Activated naive CD4-positive, alpha-beta T cell treated with anti-CD3 and anti-CD28 coated beads, Interleukin-2, amount 50 U/mL, for 72 hours (primary cell): ENCODE measurements at regions not wholly inside any gene's neighbourhood (a gene's known extent, or its start where the extent isn't known, plus 50 kb on each side); places are given as distances from the start of the nearest gene placed in this dataset.
"Not testable (repeated sequence)": the region's sequence is repeated elsewhere in the genome, so short reads cannot be mapped to it uniquely, and the experiment has no call there.

Experiments
- ATAC-seq, 2 donors: fragments of 150-1000 bp; cut with Tn5 transposase; 2 replicates each; pipeline ENCODE4 v1.10.0; 2021; ENCODE audit warnings: mild to moderate bottlenecking in 2 of 2, moderate library complexity in 2 of 2
- DNase-seq, 2 donors: peaks; one replicate each; pipeline ENCODE4 v3.0.0; 2021 to 2022; ENCODE audit warnings: low spot score in 2 of 2
- H3K27ac Mint-ChIP-seq, 2 donors: one replicate each; pipeline ENCODE4 v1.8.0; 2022; ENCODE audit warnings: mild to moderate bottlenecking in 2 of 2, mixed read lengths in 2 of 2
- H3K36me3 Mint-ChIP-seq, 2 donors: one replicate each; pipeline ENCODE4 v1.8.0; 2022; ENCODE audit warnings: mixed read lengths in 2 of 2
- H3K9me3 Mint-ChIP-seq, 2 donors: one replicate each; pipeline ENCODE4 v1.8.0; 2022; ENCODE audit warnings: mixed read lengths in 2 of 2

DNA sequence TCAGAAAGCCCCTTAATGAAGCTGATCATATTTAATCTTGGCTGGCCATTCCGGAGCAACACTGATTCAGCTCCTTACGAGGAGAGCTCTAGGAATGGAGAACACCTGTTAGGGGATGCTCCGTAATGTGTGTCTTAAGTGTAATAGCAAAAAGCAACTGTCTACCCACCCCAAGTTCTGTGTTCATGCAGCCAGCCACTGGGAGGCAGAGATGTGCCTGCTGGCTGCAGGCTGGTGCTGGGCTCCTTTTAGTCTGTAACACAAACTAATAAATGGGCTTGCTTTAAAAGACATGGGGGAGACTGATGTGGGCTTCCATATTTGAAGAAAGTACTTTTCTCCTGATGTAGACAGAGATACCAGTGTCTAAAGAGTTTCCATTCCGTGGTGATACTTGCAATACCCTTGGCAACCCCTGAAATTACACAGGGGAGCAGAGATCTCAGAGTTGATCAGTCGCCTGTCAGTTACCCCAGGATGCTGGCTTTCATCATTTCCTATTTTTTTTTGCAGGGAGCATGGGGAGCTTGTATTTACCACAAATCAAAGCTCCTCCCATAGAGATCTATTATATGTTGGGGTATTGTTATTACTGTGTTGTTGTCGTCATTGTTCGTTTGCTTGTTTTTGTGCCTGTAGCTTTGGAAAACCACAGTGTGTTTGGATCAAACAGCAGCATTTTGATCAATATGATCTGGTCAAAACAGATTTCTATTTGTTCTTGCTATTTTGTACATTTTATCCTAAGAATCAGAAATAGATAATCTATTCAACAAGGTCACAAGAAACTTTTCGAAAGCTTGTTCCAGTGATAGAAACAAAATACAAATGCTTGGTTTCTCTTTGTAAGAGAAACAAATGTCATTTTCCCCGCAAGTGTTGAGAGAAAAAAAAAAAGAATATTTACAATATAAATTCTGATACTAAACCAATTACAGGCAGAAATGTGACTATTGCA is 65.8 kb downstream of the MTX3 start:
- Mint-ChIP-seq H3K9me3 (no peaks in the 10 kb centered on the region), H3K36me3 (no peaks in the 10 kb centered on the region), H3K27ac (no peak overlapping the region)
- DNase-seq = no peak
- ATAC-seq = peak in 1 of 2 donors; percentile 34

DNA sequence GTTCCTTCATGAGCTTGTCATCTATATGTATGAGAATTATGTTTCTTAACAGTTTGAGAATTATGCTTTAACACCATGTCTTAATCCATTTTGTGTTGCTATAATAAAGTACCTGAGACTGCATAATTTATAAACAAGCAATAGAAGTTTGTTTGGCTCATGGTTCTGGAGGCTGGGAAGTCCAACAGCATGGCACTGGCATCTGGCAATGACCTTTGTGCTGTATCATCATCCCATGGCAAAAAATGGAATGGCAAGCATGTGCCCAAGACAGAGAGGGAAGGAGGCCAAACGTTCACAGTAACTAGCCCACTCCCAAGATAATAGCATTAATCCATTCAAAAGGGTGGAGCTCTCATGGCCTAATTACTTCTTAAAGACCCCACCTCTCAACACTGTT is 67.6 kb downstream of the MTX3 start:
- no peak for ATAC-seq
- Mint-ChIP-seq H3K36me3 (no peaks in the 10 kb centered on the region), H3K9me3 (peaks cover 0 to 5% of the 10 kb centered on the region in 2 donors), H3K27ac (no peak overlapping the region)
- DNase-seq = no peak

DNA sequence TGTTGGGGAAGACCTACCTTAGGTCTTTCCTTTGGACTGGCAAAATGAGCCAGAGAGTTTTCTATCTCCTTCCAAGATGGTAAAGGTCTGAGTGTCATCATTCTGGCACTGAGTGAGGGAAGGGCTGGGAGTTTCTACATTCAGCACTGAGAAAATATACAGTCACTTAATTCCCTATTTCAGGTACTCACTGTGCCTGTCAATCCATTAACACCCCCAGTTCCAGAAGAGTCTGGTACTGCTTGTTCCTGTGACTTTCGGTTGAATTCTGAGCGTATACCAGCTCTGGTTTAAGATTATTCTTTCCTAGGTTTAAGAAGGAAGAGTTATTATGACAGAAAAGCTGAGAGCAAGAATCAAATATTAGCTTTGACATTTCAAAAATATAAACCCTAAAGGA is 68.4 kb downstream of the MTX3 start:
- H3K27ac Mint-ChIP-seq = no peak overlapping the region
- DNase-seq (no peak), ATAC-seq (no peak)

DNA sequence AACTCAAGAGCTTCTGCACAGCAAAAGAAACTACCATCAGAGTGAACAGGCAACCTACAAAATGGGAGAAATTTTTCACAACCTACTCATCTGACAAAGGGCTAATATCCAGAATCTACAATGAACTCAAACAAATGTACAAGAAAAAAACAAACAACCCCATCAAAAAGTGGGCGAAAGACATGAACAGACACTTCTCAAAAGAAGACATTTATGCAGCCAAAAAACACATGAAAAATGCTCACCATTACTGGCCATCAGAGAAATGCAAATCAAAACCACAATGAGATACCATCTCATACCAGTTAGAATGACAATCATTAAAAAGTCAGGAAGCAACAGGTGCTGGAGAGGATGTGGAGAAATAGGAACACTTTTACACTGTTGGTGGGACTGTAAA is 83.6 kb downstream of the MTX3 start:
- not testable (repeated sequence) for ATAC-seq, H3K27ac Mint-ChIP-seq, DNase-seq, H3K36me3 Mint-ChIP-seq, H3K9me3 Mint-ChIP-seq

More for the DNA sequence above, 68.4 kb downstream of the MTX3 start:
- Mint-ChIP-seq H3K36me3 (peaks cover 0 to 2% of the 10 kb centered on the region in 2 donors), H3K9me3 (peaks cover under 1 to 8% of the 10 kb centered on the region in 2 donors)

- not testable (repeated sequence) for H3K36me3 Mint-ChIP-seq, H3K9me3 Mint-ChIP-seq, H3K27ac Mint-ChIP-seq, DNase-seq, ATAC-seq
Measured at GRCh38 chr5:79902571-79902970, 88.5 kb downstream of the MTX3 start.

GRCh38 chr5:79901631-79902030 is 89.4 kb downstream of the MTX3 start:
- H3K9me3 Mint-ChIP-seq = peaks cover 0 to 3% of the 10 kb centered on the region in 2 donors
- DNase-seq = no peak

DNA sequence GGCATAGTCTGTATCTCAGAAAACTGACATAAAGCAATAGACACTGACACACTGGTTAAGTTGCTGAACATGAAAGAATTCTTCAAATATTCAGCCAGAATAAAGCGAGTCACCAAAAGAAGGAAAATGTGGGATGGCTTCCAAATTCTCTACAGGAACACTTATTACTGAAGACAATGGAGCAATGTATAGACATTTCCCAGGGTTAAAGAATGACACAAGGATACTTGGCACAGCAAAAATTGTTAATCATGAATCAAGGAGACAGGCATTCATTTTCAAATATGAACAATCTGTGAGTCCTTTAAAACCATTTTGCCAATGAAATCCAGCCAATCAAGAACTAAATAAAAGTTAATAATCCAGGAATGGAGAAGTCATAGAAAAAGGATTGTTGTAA is 92.5 kb downstream of the MTX3 start:
- no peak overlapping the region for H3K27ac Mint-ChIP-seq
- DNase-seq = no peak
- peaks cover 0 to 3% of the 10 kb centered on the region in 2 donors for H3K9me3 Mint-ChIP-seq
- no peak for ATAC-seq
- peaks cover 0 to 8% of the 10 kb centered on the region in 2 donors for H3K36me3 Mint-ChIP-seq

More at GRCh38 chr5:79901631-79902030, 89.4 kb downstream of the MTX3 start:
- H3K36me3 Mint-ChIP-seq = peaks cover 0 to 8% of the 10 kb centered on the region in 2 donors
- H3K27ac Mint-ChIP-seq = no peak overlapping the region
- ATAC-seq = no peak

DNA sequence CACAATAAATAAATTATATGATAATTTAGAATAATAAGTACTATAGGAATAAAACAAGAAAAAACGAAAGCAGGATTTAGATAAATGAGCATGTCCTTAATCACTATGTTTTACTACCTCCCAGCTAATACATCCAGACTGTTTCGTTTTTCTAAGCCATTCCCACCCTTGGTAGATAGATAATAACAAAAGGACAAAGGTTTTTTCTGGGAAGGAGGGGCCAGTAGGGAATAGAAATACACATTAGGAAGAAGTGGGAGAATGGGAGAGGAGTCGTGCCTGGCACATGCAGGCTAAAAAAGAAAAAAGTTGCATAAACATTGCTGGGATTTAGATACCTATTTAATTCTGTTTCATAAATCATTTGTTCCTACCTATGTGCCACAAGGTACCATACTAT is 97.1 kb downstream of the MTX3 start:
- H3K27ac Mint-ChIP-seq = no peak overlapping the region
- DNase-seq = no peak
- ATAC-seq = no peak
- peaks cover 0 to 4% of the 10 kb centered on the region in 2 donors for H3K9me3 Mint-ChIP-seq
- no peaks in the 10 kb centered on the region for H3K36me3 Mint-ChIP-seq

GRCh38 chr5:79893485-79893884 is 97.6 kb downstream of the MTX3 start:
- Mint-ChIP-seq H3K9me3 (peaks cover 0 to 4% of the 10 kb centered on the region in 2 donors), H3K27ac (no peak overlapping the region), H3K36me3 (no peaks in the 10 kb centered on the region)
- DNase-seq = no peak
- no peak for ATAC-seq

GRCh38 chr5:79890930-79891249 is 100.2 kb downstream of the MTX3 start:
- no peak overlapping the region for H3K27ac Mint-ChIP-seq
- peaks cover 0 to 4% of the 10 kb centered on the region in 2 donors for H3K9me3 Mint-ChIP-seq
- H3K36me3 Mint-ChIP-seq = peaks cover 0 to 6% of the 10 kb centered on the region in 2 donors
- ATAC-seq (no peak), DNase-seq (no peak)

- H3K36me3 Mint-ChIP-seq = peaks cover 0 to 6% of the 10 kb centered on the region in 2 donors
- no peak overlapping the region for H3K27ac Mint-ChIP-seq
- DNase-seq (no peak), ATAC-seq (no peak)
- H3K9me3 Mint-ChIP-seq = peaks cover 0 to 4% of the 10 kb centered on the region in 2 donors
Measured at GRCh38 chr5:79890119-79890929, 100.7 kb downstream of the MTX3 start.

DNA sequence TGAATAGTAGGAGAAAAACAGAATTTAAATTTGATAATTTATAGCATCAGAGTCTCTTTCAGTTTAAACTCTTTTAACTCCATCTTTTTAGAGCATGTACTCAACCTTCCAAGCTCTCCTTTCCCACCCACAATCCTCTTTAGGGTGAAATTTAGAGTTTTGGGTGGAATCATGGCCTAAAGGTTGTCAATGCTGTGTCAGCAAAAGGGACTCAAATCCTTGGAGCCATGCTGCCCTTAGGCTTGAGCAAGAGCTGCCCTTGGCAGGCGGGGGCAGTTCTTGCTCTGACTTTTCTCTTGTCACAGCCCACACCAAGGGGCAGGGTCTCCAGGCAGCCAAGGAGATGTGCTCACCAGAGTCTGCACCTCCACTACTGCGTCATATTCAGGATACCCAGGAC is 102.4 kb downstream of the MTX3 start:
- Mint-ChIP-seq H3K36me3 (peaks cover 0 to 6% of the 10 kb centered on the region in 2 donors), H3K27ac (no peak overlapping the region), H3K9me3 (peaks cover 0 to 4% of the 10 kb centered on the region in 2 donors)
- no peak for ATAC-seq
- no peak for DNase-seq

DNA sequence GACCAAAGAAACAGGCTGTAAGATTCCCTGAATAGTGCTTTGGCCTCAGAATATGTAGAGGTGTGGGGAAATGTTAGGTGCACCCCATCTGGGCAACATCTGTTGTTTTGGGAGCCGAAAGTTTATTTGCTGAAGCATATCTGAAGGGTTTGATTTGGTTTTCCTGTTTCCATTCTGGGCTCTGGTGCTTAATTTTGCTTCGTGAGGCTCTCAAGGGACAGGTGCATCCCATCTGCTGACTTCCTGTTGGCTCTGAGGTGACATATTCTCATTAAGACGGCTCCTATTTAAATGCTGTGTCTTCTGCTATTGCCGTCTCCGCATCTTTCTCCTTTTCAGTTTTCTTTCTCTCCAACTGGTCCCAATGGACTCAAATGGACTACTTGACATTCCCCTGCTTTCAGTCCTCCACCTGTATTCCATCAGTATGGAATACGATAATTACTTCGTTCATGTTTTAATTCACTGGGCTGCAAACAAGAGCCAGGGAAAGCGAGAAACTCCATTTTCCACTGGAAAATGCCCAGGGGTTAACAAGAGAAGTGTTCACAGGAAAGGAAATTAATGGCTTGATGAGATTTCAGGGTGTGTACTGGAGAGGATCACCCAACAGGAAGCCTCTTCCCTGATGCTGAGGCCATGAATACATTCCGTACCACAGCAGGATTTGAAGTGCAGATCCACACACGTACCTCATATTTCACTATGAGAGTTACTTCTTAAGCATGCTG is 104.0 kb downstream of the MTX3 start:
- H3K36me3 Mint-ChIP-seq = peaks cover 0 to 6% of the 10 kb centered on the region in 2 donors
- no peak for DNase-seq
- ATAC-seq = no peak
- H3K9me3 Mint-ChIP-seq = peaks cover 0 to 4% of the 10 kb centered on the region in 2 donors
- H3K27ac Mint-ChIP-seq = no peak overlapping the region

DNA sequence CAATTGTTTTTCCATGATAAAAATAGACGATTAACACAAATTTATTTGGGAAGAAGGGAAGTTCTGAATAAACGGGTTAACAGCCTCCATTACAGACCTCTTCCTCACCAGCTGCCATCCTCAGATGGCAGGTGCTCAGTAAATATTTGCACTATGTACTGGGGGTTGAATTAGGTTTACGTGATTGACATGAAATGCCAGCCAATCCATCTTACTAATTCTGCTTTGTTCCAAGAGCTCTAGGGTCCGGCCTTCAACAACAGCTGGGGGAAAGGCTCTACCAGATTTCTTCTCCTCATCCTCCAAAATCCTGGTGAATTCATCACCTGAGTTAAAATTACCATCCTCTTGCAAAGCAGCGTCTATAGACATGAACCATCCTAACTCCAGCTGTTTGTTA is 104.6 kb downstream of the MTX3 start:
- no peak for DNase-seq
- no peak for ATAC-seq
- Mint-ChIP-seq H3K9me3 (peaks cover 0 to 2% of the 10 kb centered on the region in 2 donors), H3K27ac (no peak overlapping the region), H3K36me3 (peaks cover 0 to 6% of the 10 kb centered on the region in 2 donors)

DNA sequence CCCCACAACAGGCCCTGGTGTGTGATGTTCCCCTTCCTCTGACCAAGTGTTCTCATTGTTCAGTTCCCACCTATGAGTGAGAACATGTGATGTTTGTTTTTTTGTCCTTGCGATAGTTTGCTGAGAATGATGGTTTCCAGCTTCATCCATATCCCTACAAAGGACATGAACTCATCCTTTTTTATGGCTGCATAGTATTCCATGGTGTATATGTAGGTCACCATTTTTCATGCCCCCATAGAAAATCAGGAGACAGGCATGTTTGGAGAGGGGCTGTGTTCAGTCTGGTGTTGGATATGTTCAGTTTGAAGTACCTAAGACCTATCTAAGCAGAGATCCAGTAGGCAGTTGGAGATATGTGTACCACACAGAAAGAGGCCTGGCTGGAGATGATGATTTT is 111.2 kb downstream of the MTX3 start:
- not testable (repeated sequence) for H3K36me3 Mint-ChIP-seq, H3K9me3 Mint-ChIP-seq, H3K27ac Mint-ChIP-seq, DNase-seq, ATAC-seq

GRCh38 chr5:79878721-79879336 is 112.2 kb downstream of the MTX3 start:
- Mint-ChIP-seq H3K9me3 (peaks cover 0 to 4% of the 10 kb centered on the region in 2 donors), H3K27ac (no peak overlapping the region), H3K36me3 (no peaks in the 10 kb centered on the region)
- ATAC-seq = peak; percentile 48 to 54
- DNase-seq = peak in 1 of 2 donors; percentile 67
